NB4 (cell line): ENCODE measurements at regions not wholly inside any gene's neighbourhood (a gene's known extent, or its start where the extent isn't known, plus 50 kb on each side); places are given as distances from the start of the nearest gene placed in this dataset.

Experiments
- DNase-seq: peaks from one replicate; pipeline ENCODE4 v3.0.0; 2010; ENCODE audit warnings: low read depth
- H3K4me3 ChIP-seq: one replicate; pipeline ENCODE4 v1.5.1; 2011; ENCODE audit warnings: mild to moderate bottlenecking, low read depth, low read length, moderate library complexity
- MAX ChIP-seq: IDR thresholded peaks from 2 replicates; pipeline ENCODE4 v1.6.1; 2011; ENCODE audit warnings: low read depth, low read length
- MYC ChIP-seq: IDR thresholded peaks from 2 replicates; pipeline ENCODE4 v1.6.1; 2011; ENCODE audit warnings: low read depth, low read length
- POLR2A ChIP-seq: IDR thresholded peaks from 2 replicates; pipeline ENCODE4 v1.6.1; 2011; ENCODE audit warnings: mild to moderate bottlenecking; ENCODE audit not compliant: insufficient read length; ENCODE audit errors: extremely low read depth
- TF ChIP-seq, protein P1 (sequence below): IDR thresholded peaks from one replicate; pipeline ENCODE4 v1.5.1; 2012; ENCODE audit warnings: low read depth, low read length

DNA sequence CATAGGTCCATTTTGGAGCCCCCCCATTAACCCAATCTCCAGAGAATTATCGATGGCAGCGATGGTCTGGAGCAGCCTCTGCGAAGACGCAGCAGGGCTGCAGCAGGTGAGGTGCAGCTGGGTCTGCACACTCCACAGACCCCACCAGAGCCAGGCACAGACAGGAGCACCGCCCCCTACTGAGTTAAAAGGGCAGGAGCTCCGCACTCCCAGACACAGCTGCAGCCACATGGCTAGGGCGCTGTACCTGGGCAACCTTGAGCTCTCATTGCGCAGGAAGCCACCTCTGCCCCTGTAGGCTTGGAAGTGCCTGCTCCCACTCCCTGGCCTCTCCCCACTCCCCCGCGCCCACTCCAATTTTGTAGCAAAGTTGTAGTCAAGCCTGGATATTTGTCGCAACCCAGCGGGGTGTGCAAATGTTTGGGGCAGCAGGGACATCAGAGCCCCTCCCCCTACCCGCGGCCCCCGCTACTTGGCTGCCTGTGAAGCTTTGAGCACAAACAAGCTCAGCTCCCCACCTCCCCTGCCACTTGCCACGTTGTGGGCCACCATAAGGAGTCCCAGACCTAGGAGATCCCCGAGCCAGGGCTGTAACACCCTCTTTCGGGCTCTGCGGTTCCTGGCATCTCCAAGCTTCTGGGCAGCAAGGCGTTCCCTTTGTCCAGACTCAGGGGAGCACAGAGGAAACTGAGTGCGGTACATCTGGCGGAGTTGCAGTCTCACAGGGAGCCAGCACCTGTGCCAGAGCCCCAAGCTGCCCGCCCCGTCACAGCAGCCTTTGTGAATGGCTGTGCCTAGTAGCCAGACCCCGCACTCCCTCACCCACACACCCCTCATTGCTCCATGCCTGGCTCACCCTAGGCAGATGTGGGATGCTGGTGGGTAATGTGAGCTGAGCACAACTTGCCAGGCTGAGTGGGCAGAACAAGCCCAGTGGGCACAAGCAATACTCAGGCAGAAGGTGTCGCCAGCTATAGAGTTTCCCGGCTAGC is 949.7 kb upstream of the SLITRK1 start:
- DNase-seq = no peak
- H3K4me3 ChIP-seq = no peak overlapping the region
- no peak for TF ChIP-seq MAX
- TF ChIP-seq POLR2A = no peak
- TF ChIP-seq, protein P1, sequence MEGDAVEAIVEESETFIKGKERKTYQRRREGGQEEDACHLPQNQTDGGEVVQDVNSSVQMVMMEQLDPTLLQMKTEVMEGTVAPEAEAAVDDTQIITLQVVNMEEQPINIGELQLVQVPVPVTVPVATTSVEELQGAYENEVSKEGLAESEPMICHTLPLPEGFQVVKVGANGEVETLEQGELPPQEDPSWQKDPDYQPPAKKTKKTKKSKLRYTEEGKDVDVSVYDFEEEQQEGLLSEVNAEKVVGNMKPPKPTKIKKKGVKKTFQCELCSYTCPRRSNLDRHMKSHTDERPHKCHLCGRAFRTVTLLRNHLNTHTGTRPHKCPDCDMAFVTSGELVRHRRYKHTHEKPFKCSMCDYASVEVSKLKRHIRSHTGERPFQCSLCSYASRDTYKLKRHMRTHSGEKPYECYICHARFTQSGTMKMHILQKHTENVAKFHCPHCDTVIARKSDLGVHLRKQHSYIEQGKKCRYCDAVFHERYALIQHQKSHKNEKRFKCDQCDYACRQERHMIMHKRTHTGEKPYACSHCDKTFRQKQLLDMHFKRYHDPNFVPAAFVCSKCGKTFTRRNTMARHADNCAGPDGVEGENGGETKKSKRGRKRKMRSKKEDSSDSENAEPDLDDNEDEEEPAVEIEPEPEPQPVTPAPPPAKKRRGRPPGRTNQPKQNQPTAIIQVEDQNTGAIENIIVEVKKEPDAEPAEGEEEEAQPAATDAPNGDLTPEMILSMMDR = no peak
- TF ChIP-seq MYC = no peak

DNA sequence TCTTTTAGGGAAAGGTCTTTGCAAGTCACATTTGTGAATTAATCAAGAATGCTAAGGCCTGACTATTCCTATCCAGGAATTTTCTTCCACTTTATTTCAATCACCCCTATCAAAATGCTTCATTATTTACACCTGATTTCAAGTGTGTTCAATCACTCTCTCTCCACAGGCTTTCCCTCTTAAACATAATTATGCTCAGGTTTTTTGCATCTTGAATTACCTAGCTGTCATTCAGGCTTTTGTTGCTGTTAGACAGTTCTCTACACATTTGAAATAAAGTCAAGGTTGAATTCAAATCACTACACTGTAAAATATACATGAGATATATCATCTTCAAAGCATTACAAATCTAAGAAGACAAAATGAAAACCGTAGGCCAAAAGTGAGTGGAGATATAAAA is 941.3 kb upstream of the SLITRK1 start:
- H3K4me3 ChIP-seq = no peak overlapping the region
- DNase-seq = no peak
- TF ChIP-seq MYC (no peak), MAX (no peak), POLR2A (no peak)
- TF ChIP-seq, protein P1 = no peak

- no peak for DNase-seq
- TF ChIP-seq POLR2A = no peak
- no peak for TF ChIP-seq MAX
- TF ChIP-seq MYC = no peak
- TF ChIP-seq, protein P1 = no peak
- no peak overlapping the region for H3K4me3 ChIP-seq
Observed at GRCh38 chr13:84821261-84821660, 939.0 kb upstream of the SLITRK1 start.

- no peak for DNase-seq
- TF ChIP-seq, protein P1 = no peak
- TF ChIP-seq POLR2A (no peak), MAX (no peak), MYC (no peak)
- no peak overlapping the region for H3K4me3 ChIP-seq
Observed at GRCh38 chr13:84816567-84817105, 934.4 kb upstream of the SLITRK1 start.

DNA sequence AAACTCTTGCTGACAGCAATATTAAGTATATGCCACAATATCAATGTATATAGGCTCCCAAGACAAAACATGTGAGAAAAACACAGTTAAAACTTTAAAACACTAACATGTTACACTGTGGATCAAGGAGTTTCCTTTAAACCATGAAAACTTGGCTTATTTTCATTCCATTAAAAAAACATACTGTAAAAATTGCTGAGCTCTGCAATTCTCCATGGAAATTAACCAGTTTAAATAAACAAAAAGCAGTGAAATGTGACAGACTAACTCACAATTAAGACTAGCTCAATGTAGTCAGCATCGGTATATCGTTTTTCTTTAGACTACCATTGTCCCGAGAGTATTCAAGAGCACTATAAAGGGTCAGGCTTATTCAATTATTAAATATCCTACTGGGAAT is 930.5 kb upstream of the SLITRK1 start:
- TF ChIP-seq MYC (no peak), POLR2A (no peak), MAX (no peak)
- TF ChIP-seq, protein P1 = no peak
- no peak for DNase-seq
- no peak overlapping the region for H3K4me3 ChIP-seq
